C4-2B (cell line): ENCODE measurements at regions not wholly inside any gene's neighbourhood (a gene's known extent, or its start where the extent isn't known, plus 50 kb on each side); places are given as distances from the start of the nearest gene placed in this dataset.

Experiments
- ZFX ChIP-seq: fragments of 450-650 bp; IDR thresholded peaks from 2 replicates; pipeline ENCODE4 v1.6.1; 2017
- TF ChIP-seq, protein P1 (sequence below): fragments of 450-650 bp; conservative IDR thresholded peaks from 2 replicates; pipeline ENCODE4 v1.5.1; 2017; ENCODE audit warnings: mild to moderate bottlenecking

DNA sequence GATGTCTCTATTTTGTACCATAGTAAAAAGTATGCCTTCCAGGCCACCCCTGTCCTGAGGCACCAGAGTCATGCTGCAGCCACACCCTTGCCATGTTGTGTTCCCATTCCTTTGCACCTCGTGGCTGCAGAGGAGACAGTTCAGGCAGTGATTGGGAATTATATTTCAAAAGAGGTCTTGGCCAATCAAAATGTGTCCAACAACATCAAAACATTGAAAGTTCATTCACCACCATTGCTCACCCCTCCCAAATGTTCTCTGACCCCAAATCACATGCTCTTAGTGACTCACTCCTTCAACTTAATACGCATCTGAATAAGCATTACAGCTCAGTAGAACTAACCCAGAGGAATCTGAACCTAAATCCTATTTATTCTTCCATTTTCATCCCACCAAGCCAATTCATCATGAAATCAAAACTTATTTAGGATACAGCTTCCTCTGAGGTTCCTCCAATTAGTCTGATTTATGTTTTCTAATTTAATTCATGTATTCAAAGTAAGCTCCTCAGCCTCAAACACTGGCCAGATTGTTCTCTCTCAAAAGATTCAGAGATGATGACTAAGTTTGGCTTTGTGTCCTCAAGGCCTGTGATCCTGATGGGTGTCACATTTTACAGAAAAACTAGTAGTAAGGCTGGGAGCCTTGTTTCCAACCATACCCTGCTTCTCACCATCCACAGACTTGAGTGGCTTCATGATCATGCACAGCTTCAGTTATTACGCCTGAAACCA, 323.2 kb upstream of the INTU start:
- TF ChIP-seq, protein P1, sequence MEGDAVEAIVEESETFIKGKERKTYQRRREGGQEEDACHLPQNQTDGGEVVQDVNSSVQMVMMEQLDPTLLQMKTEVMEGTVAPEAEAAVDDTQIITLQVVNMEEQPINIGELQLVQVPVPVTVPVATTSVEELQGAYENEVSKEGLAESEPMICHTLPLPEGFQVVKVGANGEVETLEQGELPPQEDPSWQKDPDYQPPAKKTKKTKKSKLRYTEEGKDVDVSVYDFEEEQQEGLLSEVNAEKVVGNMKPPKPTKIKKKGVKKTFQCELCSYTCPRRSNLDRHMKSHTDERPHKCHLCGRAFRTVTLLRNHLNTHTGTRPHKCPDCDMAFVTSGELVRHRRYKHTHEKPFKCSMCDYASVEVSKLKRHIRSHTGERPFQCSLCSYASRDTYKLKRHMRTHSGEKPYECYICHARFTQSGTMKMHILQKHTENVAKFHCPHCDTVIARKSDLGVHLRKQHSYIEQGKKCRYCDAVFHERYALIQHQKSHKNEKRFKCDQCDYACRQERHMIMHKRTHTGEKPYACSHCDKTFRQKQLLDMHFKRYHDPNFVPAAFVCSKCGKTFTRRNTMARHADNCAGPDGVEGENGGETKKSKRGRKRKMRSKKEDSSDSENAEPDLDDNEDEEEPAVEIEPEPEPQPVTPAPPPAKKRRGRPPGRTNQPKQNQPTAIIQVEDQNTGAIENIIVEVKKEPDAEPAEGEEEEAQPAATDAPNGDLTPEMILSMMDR, result no peak
- TF ChIP-seq ZFX, result no peak
